ENCODE measurements at regions not wholly inside any gene's neighbourhood (a gene's known extent, or its start where the extent isn't known, plus 50 kb on each side); places are given as distances from the start of the nearest gene placed in this dataset.

DNA sequence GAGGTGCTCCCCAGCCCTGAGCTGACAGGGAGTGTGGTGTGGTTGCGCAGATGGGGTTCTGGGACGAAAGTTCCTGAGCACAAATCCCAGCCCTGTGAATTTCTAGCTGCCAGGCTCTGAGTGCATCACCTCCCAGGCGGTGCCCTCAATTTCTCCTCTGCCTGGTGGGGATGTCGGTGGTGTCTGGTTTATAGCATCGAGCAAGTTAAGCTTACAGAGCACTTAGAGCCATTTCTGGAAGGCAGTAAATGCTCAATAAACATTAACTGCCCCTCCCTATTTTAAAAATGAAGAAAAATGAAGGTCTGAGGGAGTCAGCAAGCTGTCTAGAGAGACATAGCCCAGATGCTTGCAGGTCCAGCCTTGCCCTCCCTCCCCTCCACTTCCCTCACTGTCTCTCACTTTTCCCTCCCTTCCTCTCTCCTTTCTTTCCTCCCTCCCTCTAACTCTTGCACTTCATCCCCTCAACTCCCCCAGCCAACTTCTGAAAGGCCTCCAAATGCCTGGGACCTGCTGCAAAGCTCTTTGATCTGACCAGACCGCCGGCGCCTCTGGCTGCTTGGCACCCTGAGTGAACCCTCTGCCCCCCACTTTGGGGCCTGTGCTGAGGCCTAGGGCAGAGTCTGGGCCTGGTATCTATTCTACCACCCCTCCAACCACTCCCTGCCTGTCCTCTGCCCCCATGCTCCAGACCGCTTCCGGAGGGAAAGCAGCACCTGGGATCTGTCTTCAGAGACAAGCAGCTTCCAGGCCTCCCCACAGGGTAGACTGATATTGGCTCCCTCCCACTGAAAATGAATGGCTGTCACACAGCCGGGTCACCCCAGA, 438.3 kb downstream of the RPS24 start:
- H3K9me2 ChIP-seq (ENCODE audit: low read depth, low read length) = no peaks in the 10 kb centered on the region
- H2AFZ ChIP-seq (ENCODE audit: low read length) = no peak overlapping the region
- no peaks in the 10 kb centered on the region for H3K27me3 ChIP-seq (ENCODE audit: insufficient read depth, low read length)
- TF ChIP-seq, protein P1, sequence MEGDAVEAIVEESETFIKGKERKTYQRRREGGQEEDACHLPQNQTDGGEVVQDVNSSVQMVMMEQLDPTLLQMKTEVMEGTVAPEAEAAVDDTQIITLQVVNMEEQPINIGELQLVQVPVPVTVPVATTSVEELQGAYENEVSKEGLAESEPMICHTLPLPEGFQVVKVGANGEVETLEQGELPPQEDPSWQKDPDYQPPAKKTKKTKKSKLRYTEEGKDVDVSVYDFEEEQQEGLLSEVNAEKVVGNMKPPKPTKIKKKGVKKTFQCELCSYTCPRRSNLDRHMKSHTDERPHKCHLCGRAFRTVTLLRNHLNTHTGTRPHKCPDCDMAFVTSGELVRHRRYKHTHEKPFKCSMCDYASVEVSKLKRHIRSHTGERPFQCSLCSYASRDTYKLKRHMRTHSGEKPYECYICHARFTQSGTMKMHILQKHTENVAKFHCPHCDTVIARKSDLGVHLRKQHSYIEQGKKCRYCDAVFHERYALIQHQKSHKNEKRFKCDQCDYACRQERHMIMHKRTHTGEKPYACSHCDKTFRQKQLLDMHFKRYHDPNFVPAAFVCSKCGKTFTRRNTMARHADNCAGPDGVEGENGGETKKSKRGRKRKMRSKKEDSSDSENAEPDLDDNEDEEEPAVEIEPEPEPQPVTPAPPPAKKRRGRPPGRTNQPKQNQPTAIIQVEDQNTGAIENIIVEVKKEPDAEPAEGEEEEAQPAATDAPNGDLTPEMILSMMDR (IDR thresholded peaks at IDR 0.05; ENCODE audit: low read length) = no peak
- TF ChIP-seq EZH2 (IDR thresholded peaks at IDR 0.05; ENCODE audit: borderline replicate concordance, low read length) = no peak
- no peak overlapping the region for H3K27ac ChIP-seq (ENCODE audit: low read depth, low read length, poor library complexity, severe bottlenecking)
- H3K9me3 ChIP-seq (ENCODE audit: low read length) = no peaks in the 10 kb centered on the region
- H3K79me2 ChIP-seq (ENCODE audit: insufficient read depth, low read length) = no peaks in the 10 kb centered on the region
- H3K4me1 ChIP-seq (ENCODE audit: insufficient read depth, low read length, severe bottlenecking) = no peaks in the 10 kb centered on the region
- H3K4me2 ChIP-seq (ENCODE audit: low read length) = no peak overlapping the region
- H3K4me3 ChIP-seq (ENCODE audit: low read depth, low read length, poor library complexity, severe bottlenecking) = no peak overlapping the region
- H3K9ac ChIP-seq (ENCODE audit: low read length) = no peak overlapping the region
- H3K36me3 ChIP-seq (ENCODE audit: insufficient read depth, low read length) = no peaks in the 10 kb centered on the region
- H4K20me1 ChIP-seq (ENCODE audit: insufficient read depth, low read length) = no peaks in the 10 kb centered on the region
- H3F3A ChIP-seq (ENCODE audit: insufficient read depth, low read length) = no peaks in the 10 kb centered on the region

DNA sequence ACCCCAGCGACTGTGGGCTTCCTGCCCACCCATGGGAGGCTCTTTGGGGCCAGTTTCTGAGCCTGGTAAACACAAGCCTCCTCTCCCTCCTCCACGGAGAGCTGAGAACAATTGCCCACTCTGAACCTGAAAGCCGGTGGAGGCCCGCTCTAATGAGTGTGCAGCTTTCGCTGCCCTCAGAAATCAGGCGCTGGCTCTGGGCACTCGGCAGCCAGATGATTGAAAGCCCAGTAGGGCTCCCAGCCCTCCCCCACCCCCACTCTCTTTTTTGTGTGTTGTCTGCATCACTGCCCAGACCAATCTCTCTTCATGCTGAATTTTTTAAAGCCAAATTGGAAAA, 438.9 kb downstream of the RPS24 start:
- H3K27ac ChIP-seq (ENCODE audit: low read depth, low read length, poor library complexity, severe bottlenecking) = no peak overlapping the region
- H4K20me1 ChIP-seq (ENCODE audit: insufficient read depth, low read length) = no peaks in the 10 kb centered on the region
- no peak overlapping the region for H3K4me3 ChIP-seq (ENCODE audit: low read depth, low read length, poor library complexity, severe bottlenecking)
- H3K27me3 ChIP-seq (ENCODE audit: insufficient read depth, low read length) = no peaks in the 10 kb centered on the region
- H3K4me2 ChIP-seq (ENCODE audit: low read length) = no peak overlapping the region
- H3K9me3 ChIP-seq (ENCODE audit: low read length) = no peaks in the 10 kb centered on the region
- H3K36me3 ChIP-seq (ENCODE audit: insufficient read depth, low read length) = no peaks in the 10 kb centered on the region
- H3K9ac ChIP-seq (ENCODE audit: low read length) = no peak overlapping the region
- H3F3A ChIP-seq (ENCODE audit: insufficient read depth, low read length) = no peaks in the 10 kb centered on the region
- no peak for TF ChIP-seq EZH2 (IDR thresholded peaks at IDR 0.05; ENCODE audit: borderline replicate concordance, low read length)
- TF ChIP-seq, protein P1 (IDR thresholded peaks at IDR 0.05; ENCODE audit: low read length) = no peak
- H3K9me2 ChIP-seq (ENCODE audit: low read depth, low read length) = no peaks in the 10 kb centered on the region
- H3K79me2 ChIP-seq (ENCODE audit: insufficient read depth, low read length) = no peaks in the 10 kb centered on the region
- no peaks in the 10 kb centered on the region for H3K4me1 ChIP-seq (ENCODE audit: insufficient read depth, low read length, severe bottlenecking)
- H2AFZ ChIP-seq (ENCODE audit: low read length) = no peak overlapping the region

DNA sequence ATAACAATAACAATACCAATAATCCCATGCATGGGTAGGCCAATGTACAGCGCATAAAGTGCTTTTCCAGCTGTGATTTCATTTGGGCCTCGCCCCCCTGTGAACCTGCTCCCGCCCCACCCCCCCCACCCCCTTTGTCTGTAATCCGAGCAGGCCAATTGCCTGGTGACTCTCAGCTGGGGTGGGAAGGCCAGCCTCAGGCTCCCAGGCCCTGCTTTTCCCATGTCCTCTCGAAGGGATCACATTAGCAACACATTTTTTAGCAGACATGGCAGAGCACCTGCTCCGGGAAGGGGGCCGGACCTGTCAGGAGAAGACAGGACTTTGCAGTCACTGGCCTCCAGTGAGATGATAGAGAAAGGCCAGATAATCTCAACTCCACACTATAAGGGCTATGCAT, 439.3 kb downstream of the RPS24 start:
- Histone ChIP-seq H3K4me2 (ENCODE audit: low read length) (no peak overlapping the region), H3K36me3 (ENCODE audit: insufficient read depth, low read length) (no peaks in the 10 kb centered on the region), H3K9me3 (ENCODE audit: low read length) (no peaks in the 10 kb centered on the region), H4K20me1 (ENCODE audit: insufficient read depth, low read length) (no peaks in the 10 kb centered on the region), H3K9me2 (ENCODE audit: low read depth, low read length) (no peaks in the 10 kb centered on the region), H3K27me3 (ENCODE audit: insufficient read depth, low read length) (no peaks in the 10 kb centered on the region), H2AFZ (ENCODE audit: low read length) (no peak overlapping the region), H3K9ac (ENCODE audit: low read length) (no peak overlapping the region), H3F3A (ENCODE audit: insufficient read depth, low read length) (no peaks in the 10 kb centered on the region), H3K79me2 (ENCODE audit: insufficient read depth, low read length) (no peaks in the 10 kb centered on the region), H3K4me3 (ENCODE audit: low read depth, low read length, poor library complexity, severe bottlenecking) (no peak overlapping the region), H3K4me1 (ENCODE audit: insufficient read depth, low read length, severe bottlenecking) (no peaks in the 10 kb centered on the region), H3K27ac (ENCODE audit: low read depth, low read length, poor library complexity, severe bottlenecking) (no peak overlapping the region)
- TF ChIP-seq EZH2 (IDR thresholded peaks at IDR 0.05; ENCODE audit: borderline replicate concordance, low read length) = no peak
- TF ChIP-seq, protein P1 (IDR thresholded peaks at IDR 0.05; ENCODE audit: low read length) = no peak
